ENCODE measurements at regions not wholly inside any gene's neighbourhood (a gene's known extent, or its start where the extent isn't known, plus 50 kb on each side); places are given as distances from the start of the nearest gene placed in this dataset.

- Histone ChIP-seq H3K27ac (no peak overlapping the region), H3K9me3 (ENCODE audit: low read depth, low read length) (no peaks in the 10 kb centered on the region), H3K9ac (ENCODE audit: insufficient read length) (no peak overlapping the region), H3K4me3 (no peak overlapping the region), H3K36me3 (ENCODE audit: insufficient read depth, low read length) (no peaks in the 10 kb centered on the region)
- DNase-seq (ENCODE audit: low read depth, low spot score), result no peak
- no peak for TF ChIP-seq EZH2 (IDR thresholded peaks at IDR 0.05)
- TF ChIP-seq FOXP2 (optimal IDR thresholded peaks at IDR 0.05; ENCODE audit: control extremely low read depth, extremely low read length, insufficient read depth), result no peak
- no peak for TF ChIP-seq POLR2AphosphoS5 (IDR thresholded peaks at IDR 0.05; ENCODE audit: borderline replicate concordance, low read depth, low read length)
Observed at GRCh38 chr1:239708622-239709021, 322.3 kb downstream of the CHRM3 start.

- TF ChIP-seq FOXP2 (optimal IDR thresholded peaks at IDR 0.05; ENCODE audit: control extremely low read depth, extremely low read length, insufficient read depth), result no peak
- no peak for TF ChIP-seq POLR2AphosphoS5 (IDR thresholded peaks at IDR 0.05; ENCODE audit: borderline replicate concordance, low read depth, low read length)
- Histone ChIP-seq H3K36me3 (ENCODE audit: insufficient read depth, low read length) (no peaks in the 10 kb centered on the region), H3K4me3 (no peak overlapping the region), H3K9me3 (ENCODE audit: low read depth, low read length) (no peaks in the 10 kb centered on the region), H3K27ac (no peak overlapping the region), H3K9ac (ENCODE audit: insufficient read length) (no peak overlapping the region)
- DNase-seq (ENCODE audit: low read depth, low spot score), result no peak
Observed at GRCh38 chr1:239711768-239712167, 325.4 kb downstream of the CHRM3 start.

DNA sequence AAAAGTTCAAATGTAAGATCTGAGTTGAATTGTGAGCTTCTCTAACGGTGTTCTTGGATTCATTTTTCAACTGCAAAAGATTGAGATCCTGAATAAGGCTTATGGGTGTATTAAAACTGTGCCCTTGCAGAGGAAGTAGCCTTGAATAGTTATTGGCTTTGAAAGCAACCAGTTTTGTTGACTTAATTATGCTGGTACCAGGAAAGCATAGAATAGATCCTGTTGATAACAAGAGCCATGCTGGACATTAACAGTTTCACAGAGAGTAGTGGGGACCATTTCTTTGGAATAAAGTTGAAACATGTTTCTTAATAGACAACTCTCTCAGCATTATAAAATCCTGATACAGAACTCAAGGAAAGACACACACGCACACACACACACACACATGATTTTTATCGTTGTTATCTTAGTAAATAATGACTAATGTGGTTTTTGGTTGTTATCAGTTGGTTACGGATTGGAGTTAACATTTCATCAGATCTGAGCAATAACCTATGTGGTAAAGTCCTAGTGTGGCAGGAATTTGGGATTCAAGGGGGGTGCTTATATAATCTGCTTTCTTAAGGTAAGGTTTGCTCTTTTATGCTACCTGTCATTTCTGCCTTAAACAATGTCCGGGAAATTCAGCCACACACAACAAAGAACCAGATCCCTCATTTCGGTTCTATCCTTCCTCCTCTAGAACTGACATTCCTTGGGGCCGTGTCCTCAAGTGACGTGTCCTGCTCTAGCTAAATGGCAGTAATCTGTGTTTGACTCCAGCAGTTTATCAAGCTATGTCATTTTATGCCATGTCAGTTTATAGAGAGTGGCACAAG is 330.9 kb downstream of the CHRM3 start:
- H3K4me3 ChIP-seq, result no peak overlapping the region
- TF ChIP-seq POLR2AphosphoS5 (IDR thresholded peaks at IDR 0.05; ENCODE audit: borderline replicate concordance, low read depth, low read length) (no peak), EZH2 (IDR thresholded peaks at IDR 0.05) (no peak), FOXP2 (optimal IDR thresholded peaks at IDR 0.05; ENCODE audit: control extremely low read depth, extremely low read length, insufficient read depth) (no peak)
- no peaks in the 10 kb centered on the region for H3K9me3 ChIP-seq (ENCODE audit: low read depth, low read length)
- no peak for DNase-seq (ENCODE audit: low read depth, low spot score)
- no peaks in the 10 kb centered on the region for H3K36me3 ChIP-seq (ENCODE audit: insufficient read depth, low read length)
- no peak overlapping the region for H3K9ac ChIP-seq (ENCODE audit: insufficient read length)
- H3K27ac ChIP-seq, result no peak overlapping the region

GRCh38 chr1:239717918-239718184 is 331.5 kb downstream of the CHRM3 start:
- no peak for DNase-seq (ENCODE audit: low read depth, low spot score)
- no peak overlapping the region for H3K27ac ChIP-seq
- H3K9me3 ChIP-seq (ENCODE audit: low read depth, low read length), result no peaks in the 10 kb centered on the region
- TF ChIP-seq EZH2 (IDR thresholded peaks at IDR 0.05), result no peak
- TF ChIP-seq POLR2AphosphoS5 (IDR thresholded peaks at IDR 0.05; ENCODE audit: borderline replicate concordance, low read depth, low read length), result no peak
- no peak for TF ChIP-seq FOXP2 (optimal IDR thresholded peaks at IDR 0.05; ENCODE audit: control extremely low read depth, extremely low read length, insufficient read depth)
- H3K9ac ChIP-seq (ENCODE audit: insufficient read length), result no peak overlapping the region
- no peak overlapping the region for H3K4me3 ChIP-seq
- no peaks in the 10 kb centered on the region for H3K36me3 ChIP-seq (ENCODE audit: insufficient read depth, low read length)

- no peak for TF ChIP-seq EZH2 (IDR thresholded peaks at IDR 0.05)
- TF ChIP-seq FOXP2 (optimal IDR thresholded peaks at IDR 0.05; ENCODE audit: control extremely low read depth, extremely low read length, insufficient read depth), result no peak
- TF ChIP-seq POLR2AphosphoS5 (IDR thresholded peaks at IDR 0.05; ENCODE audit: borderline replicate concordance, low read depth, low read length), result no peak
- H3K9me3 ChIP-seq (ENCODE audit: low read depth, low read length), result no peaks in the 10 kb centered on the region
- H3K4me3 ChIP-seq, result no peak overlapping the region
- H3K27ac ChIP-seq, result no peak overlapping the region
- no peak overlapping the region for H3K9ac ChIP-seq (ENCODE audit: insufficient read length)
- no peaks in the 10 kb centered on the region for H3K36me3 ChIP-seq (ENCODE audit: insufficient read depth, low read length)
- DNase-seq (ENCODE audit: low read depth, low spot score), result no peak
Observed at GRCh38 chr1:239718571-239718970, 332.2 kb downstream of the CHRM3 start.

GRCh38 chr1:239718997-239719628 is 332.7 kb downstream of the CHRM3 start:
- no peak overlapping the region for H3K27ac ChIP-seq
- no peak overlapping the region for H3K9ac ChIP-seq (ENCODE audit: insufficient read length)
- H3K36me3 ChIP-seq (ENCODE audit: insufficient read depth, low read length), result no peaks in the 10 kb centered on the region
- no peak overlapping the region for H3K4me3 ChIP-seq
- DNase-seq (ENCODE audit: low read depth, low spot score), result no peak
- TF ChIP-seq FOXP2 (optimal IDR thresholded peaks at IDR 0.05; ENCODE audit: control extremely low read depth, extremely low read length, insufficient read depth) (no peak), POLR2AphosphoS5 (IDR thresholded peaks at IDR 0.05; ENCODE audit: borderline replicate concordance, low read depth, low read length) (no peak), EZH2 (IDR thresholded peaks at IDR 0.05) (no peak)
- no peaks in the 10 kb centered on the region for H3K9me3 ChIP-seq (ENCODE audit: low read depth, low read length)

GRCh38 chr1:239719642-239720258 is 333.4 kb downstream of the CHRM3 start:
- H3K27ac ChIP-seq, result no peak overlapping the region
- no peak overlapping the region for H3K4me3 ChIP-seq
- no peak overlapping the region for H3K9ac ChIP-seq (ENCODE audit: insufficient read length)
- no peaks in the 10 kb centered on the region for H3K9me3 ChIP-seq (ENCODE audit: low read depth, low read length)
- H3K36me3 ChIP-seq (ENCODE audit: insufficient read depth, low read length), result no peaks in the 10 kb centered on the region
- DNase-seq (ENCODE audit: low read depth, low spot score), result no peak
- TF ChIP-seq FOXP2 (optimal IDR thresholded peaks at IDR 0.05; ENCODE audit: control extremely low read depth, extremely low read length, insufficient read depth), result no peak
- TF ChIP-seq EZH2 (IDR thresholded peaks at IDR 0.05), result no peak
- TF ChIP-seq POLR2AphosphoS5 (IDR thresholded peaks at IDR 0.05; ENCODE audit: borderline replicate concordance, low read depth, low read length), result no peak

GRCh38 chr1:239722035-239722434 is 335.7 kb downstream of the CHRM3 start:
- TF ChIP-seq FOXP2 (optimal IDR thresholded peaks at IDR 0.05; ENCODE audit: control extremely low read depth, extremely low read length, insufficient read depth) (no peak), EZH2 (IDR thresholded peaks at IDR 0.05) (no peak), POLR2AphosphoS5 (IDR thresholded peaks at IDR 0.05; ENCODE audit: borderline replicate concordance, low read depth, low read length) (no peak)
- no peak for DNase-seq (ENCODE audit: low read depth, low spot score)
- no peaks in the 10 kb centered on the region for H3K36me3 ChIP-seq (ENCODE audit: insufficient read depth, low read length)
- no peak overlapping the region for H3K4me3 ChIP-seq
- H3K27ac ChIP-seq, result no peak overlapping the region
- no peak overlapping the region for H3K9ac ChIP-seq (ENCODE audit: insufficient read length)
- no peaks in the 10 kb centered on the region for H3K9me3 ChIP-seq (ENCODE audit: low read depth, low read length)

Measured in SK-N-MC (cell line).